GM19467 (cell line): ENCODE measurements at regions not wholly inside any gene's neighbourhood (a gene's known extent, or its start where the extent isn't known, plus 50 kb on each side); places are given as distances from the start of the nearest gene placed in this dataset.

Experiments
- ATAC-seq: cut with Tn5 transposase; IDR thresholded peaks from one replicate; pipeline ENCODE4 v1.9.1; 2021; ENCODE audit warnings: mild to moderate bottlenecking, moderate library complexity; ENCODE audit not compliant: unreplicated experiment

- no peak for ATAC-seq
These were observed 208.2 kb upstream of the PRPS1L1 start for GRCh38 chr7:18235819-18236218.

GRCh38 chr7:18239212-18239611 is 211.6 kb upstream of the PRPS1L1 start:
- ATAC-seq, result no peak

- no peak for ATAC-seq
These were observed 214.0 kb upstream of the PRPS1L1 start for GRCh38 chr7:18241543-18242231.

- ATAC-seq, result no peak
These were observed 216.1 kb upstream of the PRPS1L1 start for GRCh38 chr7:18243731-18244130.

- ATAC-seq, result no peak
These were observed 222.5 kb upstream of the PRPS1L1 start for GRCh38 chr7:18250133-18250532.

- ATAC-seq, result no peak
These were observed 230.1 kb upstream of the PRPS1L1 start for GRCh38 chr7:18257711-18258110.

- no peak for ATAC-seq
These were observed 233.5 kb upstream of the HDAC9 start for GRCh38 chr7:18262058-18262457.

- no peak for ATAC-seq
These were observed 229.8 kb upstream of the HDAC9 start for GRCh38 chr7:18265611-18266281.

GRCh38 chr7:18268571-18268970 is 227.0 kb upstream of the HDAC9 start:
- ATAC-seq, result no peak

- ATAC-seq, result no peak
These were observed 219.2 kb upstream of the HDAC9 start for GRCh38 chr7:18276380-18276779.

- ATAC-seq, result no peak
These were observed 217.2 kb upstream of the HDAC9 start for GRCh38 chr7:18278316-18278715.

- ATAC-seq, result no peak
These were observed 212.5 kb upstream of the HDAC9 start for GRCh38 chr7:18283045-18283444.

GRCh38 chr7:18287482-18287881 is 208.1 kb upstream of the HDAC9 start:
- no peak for ATAC-seq

- ATAC-seq, result no peak
These were observed 207.1 kb upstream of the HDAC9 start for GRCh38 chr7:18288322-18289037.

GRCh38 chr7:18289788-18290187 is 205.8 kb upstream of the HDAC9 start:
- ATAC-seq, result no peak

- ATAC-seq, result no peak
These were observed 205.3 kb upstream of the HDAC9 start for GRCh38 chr7:18290223-18290622.

GRCh38 chr7:18290865-18291264 is 204.7 kb upstream of the HDAC9 start:
- ATAC-seq, result no peak

GRCh38 chr7:18292584-18292983 is 203.0 kb upstream of the HDAC9 start:
- no peak for ATAC-seq

GRCh38 chr7:18293759-18294158 is 201.8 kb upstream of the HDAC9 start:
- ATAC-seq, result no peak

- ATAC-seq, result no peak
These were observed 201.1 kb upstream of the HDAC9 start for GRCh38 chr7:18294411-18294810.

GRCh38 chr7:18295781-18296423 is 199.6 kb upstream of the HDAC9 start:
- no peak for ATAC-seq

- no peak for ATAC-seq
These were observed 193.5 kb upstream of the HDAC9 start for GRCh38 chr7:18302097-18302496.
